Activated CD8-positive, alpha-beta memory T cell treated with anti-CD3 and anti-CD28 coated beads, Interleukin-2, amount 10 ng/mL, durations not matched to agents 7 days and 5 days (primary cell): ENCODE measurements at regions not wholly inside any gene's neighbourhood (a gene's known extent, or its start where the extent isn't known, plus 50 kb on each side); places are given as distances from the start of the nearest gene placed in this dataset.
"Not testable (repeated sequence)": the region's sequence is repeated elsewhere in the genome, so short reads cannot be mapped to it uniquely, and the experiment has no call there.

Experiments
- ATAC-seq: fragments of 150-1000 bp; cut with Tn5 transposase; one replicate; pipeline ENCODE4 v1.10.0; 2021; ENCODE audit warnings: moderate library complexity
- CTCF ChIA-PET: fragments of 350-600 bp; sonication (Branson Sonifier 250); formaldehyde crosslinking; loops from one replicate; lab custom pipeline; 2021; ENCODE audit warnings: antibody characterized with exemption; lab: Charles Lee
- DNase-seq: peaks from one replicate; pipeline ENCODE4 v3.0.0-alpha.2; 2020
- H3K27ac Mint-ChIP-seq: one replicate; pipeline ENCODE4 v1.8.0; 2021; ENCODE audit warnings: mild to moderate bottlenecking, mixed read lengths
- H3K27me3 Mint-ChIP-seq: one replicate; pipeline ENCODE4 v1.8.0; 2021; ENCODE audit warnings: mixed read lengths
- H3K36me3 Mint-ChIP-seq: one replicate; pipeline ENCODE4 v1.8.0; 2021; ENCODE audit warnings: mild to moderate bottlenecking, mixed read lengths
- H3K4me1 Mint-ChIP-seq: one replicate; pipeline ENCODE4 v1.8.0; 2021; ENCODE audit warnings: mixed read lengths
- H3K4me3 Mint-ChIP-seq: one replicate; pipeline ENCODE4 v1.8.0; 2021; ENCODE audit warnings: mild to moderate bottlenecking, moderate library complexity, mixed read lengths
- H3K9me3 Mint-ChIP-seq: one replicate; pipeline ENCODE4 v1.8.0; 2022; ENCODE audit warnings: low read depth, mixed read lengths

- Mint-ChIP-seq H3K27ac (no peak overlapping the region), H3K27me3 (no peaks in the 10 kb centered on the region), H3K36me3 (no peaks in the 10 kb centered on the region), H3K9me3 (no peaks in the 10 kb centered on the region), H3K4me3 (no peak overlapping the region), H3K4me1 (no peaks in the 10 kb centered on the region)
- CTCF ChIA-PET: no interaction called here
- no peak for ATAC-seq
- DNase-seq: no peak
These were observed 479.5 kb upstream of the PAPPA start for GRCh38 chr9:115674091-115674490.

- Mint-ChIP-seq H3K27ac (no peak overlapping the region), H3K4me1 (no peaks in the 10 kb centered on the region), H3K27me3 (no peaks in the 10 kb centered on the region), H3K9me3 (no peaks in the 10 kb centered on the region), H3K4me3 (no peak overlapping the region), H3K36me3 (no peaks in the 10 kb centered on the region)
- DNase-seq (no peak), ATAC-seq (no peak)
- CTCF ChIA-PET: no interaction called here
These were observed 477.8 kb upstream of the PAPPA start for GRCh38 chr9:115675834-115676233.

GRCh38 chr9:115680231-115680630 lies 473.4 kb upstream of the PAPPA start:
- H3K27me3 Mint-ChIP-seq: no peaks in the 10 kb centered on the region

GRCh38 chr9:115681585-115681984 lies 472.0 kb upstream of the PAPPA start:
- H3K4me3 Mint-ChIP-seq: no peak overlapping the region
- no peak for DNase-seq
- H3K9me3 Mint-ChIP-seq: no peaks in the 10 kb centered on the region
- ATAC-seq: no peak
- no peaks in the 10 kb centered on the region for H3K36me3 Mint-ChIP-seq
- H3K4me1 Mint-ChIP-seq: no peaks in the 10 kb centered on the region
- no peaks in the 10 kb centered on the region for H3K27me3 Mint-ChIP-seq
- CTCF ChIA-PET: no interaction called here
- no peak overlapping the region for H3K27ac Mint-ChIP-seq

More at GRCh38 chr9:115680231-115680630, 473.4 kb upstream of the PAPPA start:
- Mint-ChIP-seq H3K4me3 (no peak overlapping the region), H3K36me3 (no peaks in the 10 kb centered on the region), H3K27ac (no peak overlapping the region), H3K4me1 (no peaks in the 10 kb centered on the region), H3K9me3 (no peaks in the 10 kb centered on the region)
- ATAC-seq: no peak
- CTCF ChIA-PET: no interaction called here
- DNase-seq: no peak

- DNase-seq (no peak), ATAC-seq (no peak)
- H3K36me3 Mint-ChIP-seq: no peaks in the 10 kb centered on the region
- H3K4me1 Mint-ChIP-seq: no peaks in the 10 kb centered on the region
- H3K9me3 Mint-ChIP-seq: no peaks in the 10 kb centered on the region
- no peak overlapping the region for H3K4me3 Mint-ChIP-seq
- CTCF ChIA-PET: no interaction called here
- H3K27ac Mint-ChIP-seq: no peak overlapping the region
- no peaks in the 10 kb centered on the region for H3K27me3 Mint-ChIP-seq
These were observed 467.5 kb upstream of the PAPPA start for GRCh38 chr9:115686069-115686468.

GRCh38 chr9:115687356-115687755 lies 466.2 kb upstream of the PAPPA start:
- Mint-ChIP-seq H3K4me3 (no peak overlapping the region), H3K27me3 (no peaks in the 10 kb centered on the region), H3K4me1 (no peaks in the 10 kb centered on the region), H3K36me3 (no peaks in the 10 kb centered on the region), H3K9me3 (no peaks in the 10 kb centered on the region), H3K27ac (no peak overlapping the region)
- CTCF ChIA-PET: no interaction called here
- no peak for ATAC-seq
- no peak for DNase-seq

GRCh38 chr9:115689331-115689730 lies 464.3 kb upstream of the PAPPA start:
- CTCF ChIA-PET: no interaction called here
- Mint-ChIP-seq H3K4me1 (no peaks in the 10 kb centered on the region), H3K36me3 (no peaks in the 10 kb centered on the region), H3K27me3 (no peaks in the 10 kb centered on the region), H3K27ac (no peak overlapping the region), H3K9me3 (no peaks in the 10 kb centered on the region), H3K4me3 (no peak overlapping the region)
- DNase-seq (no peak), ATAC-seq (no peak)

- no peaks in the 10 kb centered on the region for H3K9me3 Mint-ChIP-seq
- CTCF ChIA-PET: no interaction called here
- no peaks in the 10 kb centered on the region for H3K4me1 Mint-ChIP-seq
- H3K27me3 Mint-ChIP-seq: no peaks in the 10 kb centered on the region
- DNase-seq (no peak), ATAC-seq (no peak)
- H3K4me3 Mint-ChIP-seq: no peak overlapping the region
- H3K36me3 Mint-ChIP-seq: no peaks in the 10 kb centered on the region
- no peak overlapping the region for H3K27ac Mint-ChIP-seq
These were observed 462.6 kb upstream of the PAPPA start for GRCh38 chr9:115690786-115691496.

GRCh38 chr9:115691693-115692092 lies 461.9 kb upstream of the PAPPA start:
- no peaks in the 10 kb centered on the region for H3K36me3 Mint-ChIP-seq
- no peak overlapping the region for H3K27ac Mint-ChIP-seq
- no peak overlapping the region for H3K4me3 Mint-ChIP-seq
- no peaks in the 10 kb centered on the region for H3K4me1 Mint-ChIP-seq
- ATAC-seq (no peak), DNase-seq (no peak)
- H3K9me3 Mint-ChIP-seq: no peaks in the 10 kb centered on the region
- CTCF ChIA-PET: no interaction called here
- no peaks in the 10 kb centered on the region for H3K27me3 Mint-ChIP-seq

GRCh38 chr9:115692868-115693267 lies 460.7 kb upstream of the PAPPA start:
- H3K36me3 Mint-ChIP-seq, H3K27me3 Mint-ChIP-seq, ATAC-seq, H3K4me3 Mint-ChIP-seq, H3K4me1 Mint-ChIP-seq, H3K27ac Mint-ChIP-seq, CTCF ChIA-PET, DNase-seq, H3K9me3 Mint-ChIP-seq: not testable (repeated sequence)

- Mint-ChIP-seq H3K27me3 (no peaks in the 10 kb centered on the region), H3K4me3 (no peak overlapping the region), H3K4me1 (no peaks in the 10 kb centered on the region), H3K9me3 (no peaks in the 10 kb centered on the region), H3K27ac (no peak overlapping the region), H3K36me3 (no peaks in the 10 kb centered on the region)
- CTCF ChIA-PET: no interaction called here
- ATAC-seq (no peak), DNase-seq (no peak)
These were observed 459.6 kb upstream of the PAPPA start for GRCh38 chr9:115694014-115694413.

- no peaks in the 10 kb centered on the region for H3K36me3 Mint-ChIP-seq
- ATAC-seq (no peak), DNase-seq (no peak)
- CTCF ChIA-PET: no interaction called here
- H3K9me3 Mint-ChIP-seq: no peaks in the 10 kb centered on the region
- H3K27me3 Mint-ChIP-seq: no peaks in the 10 kb centered on the region
- no peak overlapping the region for H3K27ac Mint-ChIP-seq
- no peak overlapping the region for H3K4me3 Mint-ChIP-seq
- H3K4me1 Mint-ChIP-seq: no peaks in the 10 kb centered on the region
These were observed 458.6 kb upstream of the PAPPA start for GRCh38 chr9:115694991-115695390.

- ATAC-seq (no peak), DNase-seq (no peak)
- no peaks in the 10 kb centered on the region for H3K27me3 Mint-ChIP-seq
- no peaks in the 10 kb centered on the region for H3K4me1 Mint-ChIP-seq
- no peak overlapping the region for H3K27ac Mint-ChIP-seq
- H3K4me3 Mint-ChIP-seq: no peak overlapping the region
- H3K9me3 Mint-ChIP-seq: peaks cover 3% of the 10 kb centered on the region
- CTCF ChIA-PET: no interaction called here
- no peaks in the 10 kb centered on the region for H3K36me3 Mint-ChIP-seq
These were observed 440.6 kb upstream of the PAPPA start for GRCh38 chr9:115712981-115713380.

- DNase-seq (no peak), ATAC-seq (no peak)
- Mint-ChIP-seq H3K4me3 (no peak overlapping the region), H3K4me1 (no peaks in the 10 kb centered on the region), H3K36me3 (no peaks in the 10 kb centered on the region), H3K27me3 (no peaks in the 10 kb centered on the region), H3K9me3 (peaks cover 3% of the 10 kb centered on the region), H3K27ac (no peak overlapping the region)
- CTCF ChIA-PET: no interaction called here
These were observed 437.9 kb upstream of the PAPPA start for GRCh38 chr9:115715666-115716065.

- no peaks in the 10 kb centered on the region for H3K36me3 Mint-ChIP-seq
- no peak overlapping the region for H3K4me3 Mint-ChIP-seq
- no peak for ATAC-seq
- DNase-seq: no peak
- H3K27ac Mint-ChIP-seq: no peak overlapping the region
- no peaks in the 10 kb centered on the region for H3K4me1 Mint-ChIP-seq
- no peaks in the 10 kb centered on the region for H3K27me3 Mint-ChIP-seq
- H3K9me3 Mint-ChIP-seq: no peaks in the 10 kb centered on the region
- CTCF ChIA-PET: no interaction called here
These were observed 436.3 kb upstream of the PAPPA start for GRCh38 chr9:115717298-115717697.
